ENCODE measurements at regions not wholly inside any gene's neighbourhood (a gene's known extent, or its start where the extent isn't known, plus 50 kb on each side); places are given as distances from the start of the nearest gene placed in this dataset.

GRCh38 chr16:65876624-65877023 is 489.9 kb upstream of the CDH5 start:
- no peak for DNase-seq

- no peak for DNase-seq
Observed at GRCh38 chr16:65876056-65876408, 490.5 kb upstream of the CDH5 start.

GRCh38 chr16:65875381-65876055 is 491.0 kb upstream of the CDH5 start:
- no peak for DNase-seq

- DNase-seq, result no peak
Observed at GRCh38 chr16:65869261-65869660, 497.2 kb upstream of the CDH5 start.

- DNase-seq, result no peak
Observed at GRCh38 chr16:65867276-65867960, 499.1 kb upstream of the CDH5 start.

- DNase-seq, result no peak
Observed at GRCh38 chr16:65863236-65863635, 503.3 kb upstream of the CDH5 start.

- no peak for DNase-seq
Observed at GRCh38 chr16:65861131-65861731, 505.3 kb upstream of the CDH5 start.

- DNase-seq, result no peak
Observed at GRCh38 chr16:65855171-65856145, 511.0 kb upstream of the CDH5 start.

GRCh38 chr16:65846210-65846602 is 520.3 kb upstream of the CDH5 start:
- DNase-seq, result no peak

GRCh38 chr16:65845466-65846209 is 520.9 kb upstream of the CDH5 start:
- DNase-seq, result no peak

- no peak for DNase-seq
Observed at GRCh38 chr16:65843941-65844340, 522.5 kb upstream of the CDH5 start.

- no peak for DNase-seq
Observed at GRCh38 chr16:65842067-65842466, 524.4 kb upstream of the CDH5 start.

- no peak for DNase-seq
Observed at GRCh38 chr16:65838001-65838400, 528.5 kb upstream of the CDH5 start.

GRCh38 chr16:65837464-65837863 is 529.0 kb upstream of the CDH5 start:
- no peak for DNase-seq

- no peak for DNase-seq
Observed at GRCh38 chr16:65834688-65835087, 531.8 kb upstream of the CDH5 start.

- DNase-seq, result no peak
Observed at GRCh38 chr16:65833171-65833871, 533.2 kb upstream of the CDH5 start.

- no peak for DNase-seq
Observed at GRCh38 chr16:65832679-65833078, 533.8 kb upstream of the CDH5 start.

- DNase-seq, result no peak
Observed at GRCh38 chr16:65831903-65832666, 534.4 kb upstream of the CDH5 start.

GRCh38 chr16:65829076-65829475 is 537.4 kb upstream of the CDH5 start:
- DNase-seq, result no peak

- DNase-seq, result no peak
Observed at GRCh38 chr16:65828296-65828695, 538.2 kb upstream of the CDH5 start.

- DNase-seq, result no peak
Observed at GRCh38 chr16:65827231-65827630, 539.3 kb upstream of the CDH5 start.
